Gastrocnemius medialis (tissue), 4 donors: ENCODE measurements at regions not wholly inside any gene's neighbourhood (a gene's known extent, or its start where the extent isn't known, plus 50 kb on each side); places are given as distances from the start of the nearest gene placed in this dataset.

Experiments
- CTCF ChIP-seq, 5 experiments: fragments of 450-650 bp in 3 of 5; fragments of 200-600 bp in 2 of 5; sonication (generic) in 2 of 5; IDR thresholded peaks in 4 of 5; conservative IDR thresholded peaks in 1 of 5; 1 replicate in 4 of 5; 2 replicates in 1 of 5; pipeline ENCODE4 v1.5.1; 2016 to 2019; ENCODE audit warnings: antibody characterized with exemption in 5 of 5, mild to moderate bottlenecking in 3 of 5, moderate library complexity in 3 of 5
- POLR2A ChIP-seq, 2 donors: fragments of 450-650 bp; IDR thresholded peaks; one replicate each; pipeline ENCODE4 v1.6.1; 2017; ENCODE audit warnings: antibody characterized with exemption in 2 of 2, mild to moderate bottlenecking in 2 of 2, moderate library complexity in 2 of 2

- TF ChIP-seq CTCF (IDR thresholded peaks at IDR 0.05 in 4 of 5, conservative IDR thresholded peaks at IDR 0.05 in 1 of 5) (no peak), POLR2A (IDR thresholded peaks at IDR 0.05) (no peak)
These were observed 442.7 kb upstream of the CDH8 start for GRCh38 chr16:62478903-62479458.
